Stomach (tissue), 4 donors: ENCODE measurements at regions not wholly inside any gene's neighbourhood (a gene's known extent, or its start where the extent isn't known, plus 50 kb on each side); places are given as distances from the start of the nearest gene placed in this dataset.
"Not testable (repeated sequence)": the region's sequence is repeated elsewhere in the genome, so short reads cannot be mapped to it uniquely, and the experiment has no call there.

Experiments
- CTCF ChIP-seq, 7 experiments: fragments of 450-650 bp in 4 of 7; fragments of 200-600 bp in 3 of 7; sonication (generic) in 3 of 7; IDR thresholded peaks; one replicate each; pipeline ENCODE4 v1.5.1; 2016 to 2019; ENCODE audit warnings: antibody characterized with exemption in 7 of 7, control low read depth in 2 of 7, mild to moderate bottlenecking in 1 of 7
- POLR2A ChIP-seq, 4 donors: fragments of 450-650 bp; IDR thresholded peaks; one replicate each; pipeline ENCODE4 v1.6.1; 2016; ENCODE audit warnings: antibody characterized with exemption in 4 of 4, control low read depth in 2 of 4, mild to moderate bottlenecking in 1 of 4, moderate library complexity in 1 of 4
- POLR2AphosphoS5 ChIP-seq, 3 donors: sonication (generic); formaldehyde crosslinking; IDR thresholded peaks; one replicate each; pipeline ENCODE4 v1.6.1; 2016; ENCODE audit warnings: antibody characterized with exemption in 3 of 3

GRCh38 chr22:16722564-16722963 lies 102.6 kb downstream of the XKR3 start:
- not testable (repeated sequence) for TF ChIP-seq CTCF, POLR2A, POLR2AphosphoS5 (IDR thresholded peaks at IDR 0.05)
